NCI-H82 treated with DMSO at 0.1 percent for 48 hours (cell line): ENCODE measurements at regions not wholly inside any gene's neighbourhood (a gene's known extent, or its start where the extent isn't known, plus 50 kb on each side); places are given as distances from the start of the nearest gene placed in this dataset.

Source experiments
- DNase-seq: peaks from one replicate; lab custom pipeline; 2025; ENCODE audit not compliant: unreplicated experiment; lab: John Stamatoyannopoulos, UW

DNA sequence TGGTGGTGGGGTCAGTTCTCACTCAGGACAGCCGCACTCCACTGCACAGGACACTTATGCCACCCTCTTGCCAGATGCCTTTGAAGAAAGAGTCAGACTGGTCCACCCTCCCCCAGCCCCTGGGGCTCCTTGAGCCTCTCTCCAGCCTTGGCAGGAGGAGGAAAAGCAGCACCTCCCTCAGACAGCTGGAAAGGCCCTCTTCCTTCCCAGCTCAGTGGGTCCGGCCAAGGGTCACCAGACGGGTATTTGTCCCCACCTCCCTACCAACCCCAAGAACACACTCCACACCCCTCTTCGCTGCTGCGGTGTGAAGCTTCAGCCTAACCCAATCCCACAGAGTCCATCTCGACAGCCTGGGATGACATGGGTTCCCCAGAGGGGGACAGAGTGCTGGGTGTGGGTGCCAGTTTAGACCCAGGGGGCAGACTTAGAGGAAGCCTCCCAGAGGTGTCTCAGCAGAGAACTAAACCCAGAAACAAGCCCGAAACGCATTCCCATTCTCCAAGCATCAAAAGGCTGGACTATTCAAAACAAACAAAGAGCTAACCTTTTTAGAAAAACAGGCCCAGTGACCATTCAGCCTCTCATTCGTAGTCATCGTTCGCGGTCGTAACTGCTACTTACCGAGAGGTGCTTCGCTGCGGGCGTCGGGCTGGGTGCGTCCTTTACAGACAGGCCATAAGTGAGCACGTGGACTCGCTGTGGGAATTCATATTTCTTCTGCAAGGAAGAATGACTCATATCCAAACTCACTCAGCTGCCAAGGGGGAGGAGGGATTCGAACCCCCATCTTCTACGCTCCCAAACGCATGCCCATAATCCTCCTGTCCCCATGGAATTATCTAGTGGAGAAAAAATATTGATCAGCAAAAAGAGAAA is 57.5 kb upstream of the ANO1 start:
- no peak for DNase-seq

DNA sequence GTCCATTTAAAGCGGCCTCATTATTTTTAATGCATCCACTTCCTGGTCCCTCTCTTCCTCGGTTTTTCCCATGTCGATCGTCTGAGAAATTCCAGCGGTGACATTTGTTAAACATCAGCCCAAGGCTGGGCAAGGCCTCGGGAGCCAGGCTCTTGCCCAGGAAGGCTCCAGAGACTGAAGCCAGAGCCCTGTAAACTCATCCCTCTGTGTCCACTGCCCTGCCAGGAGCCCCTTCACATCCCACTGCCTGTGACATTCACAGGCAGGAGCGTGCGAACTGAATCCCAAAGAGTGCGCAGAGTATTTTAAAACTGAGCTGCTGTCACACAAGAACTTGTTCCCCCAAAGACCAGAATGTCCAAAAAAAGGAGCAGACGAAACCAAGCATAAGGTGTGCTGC is 56.5 kb upstream of the ANO1 start:
- no peak for DNase-seq

DNA sequence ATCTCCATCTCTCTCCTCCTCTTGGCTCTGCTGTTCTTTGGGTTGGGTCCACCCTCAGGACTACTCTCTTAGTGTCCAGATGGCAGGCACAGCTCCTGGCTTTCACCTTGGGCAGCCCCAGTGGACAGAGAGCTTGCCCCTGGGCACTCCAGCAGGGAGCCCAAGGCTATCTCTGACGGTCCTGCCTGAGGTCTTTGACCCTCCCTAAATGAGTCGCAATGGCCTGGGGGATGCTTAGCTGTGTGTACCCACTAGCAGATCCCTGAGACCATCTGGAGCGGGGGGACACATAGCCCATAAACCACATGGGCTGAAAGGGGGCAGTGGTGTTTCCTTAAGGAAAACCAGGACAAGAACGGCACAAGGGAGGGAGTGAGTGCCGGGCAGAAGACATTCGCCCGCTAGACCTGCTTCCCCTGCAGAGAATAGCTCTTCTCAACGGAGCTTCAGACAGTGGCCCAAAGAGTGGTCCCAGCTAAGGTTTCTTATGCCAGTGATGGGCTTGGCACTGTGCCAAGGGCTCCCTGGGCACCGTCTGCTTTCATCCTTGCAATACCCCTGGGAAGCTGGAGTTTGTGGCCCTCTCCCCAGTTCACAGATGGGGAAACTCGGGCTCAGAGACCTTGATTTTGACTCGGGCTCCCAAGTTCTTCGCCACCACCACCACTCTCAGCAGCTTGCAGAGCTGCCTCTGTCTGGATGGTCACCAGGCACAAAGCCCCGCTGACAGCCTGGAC is 53.9 kb upstream of the ANO1 start:
- DNase-seq: no peak

DNA sequence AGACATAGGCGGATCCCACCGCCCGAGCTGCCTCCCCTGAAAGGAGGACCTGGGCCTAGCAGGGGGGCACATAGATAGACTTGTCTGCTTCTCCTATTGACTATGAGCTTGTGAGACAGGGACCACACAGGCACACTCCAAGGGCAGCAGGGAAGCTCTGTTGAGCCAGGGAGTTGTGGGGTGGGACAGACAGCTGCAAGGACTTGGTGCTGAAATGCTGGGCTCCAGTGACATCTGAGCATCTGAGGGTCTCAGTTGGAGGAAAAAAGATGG is 53.4 kb upstream of the ANO1 start:
- DNase-seq: no peak

DNA sequence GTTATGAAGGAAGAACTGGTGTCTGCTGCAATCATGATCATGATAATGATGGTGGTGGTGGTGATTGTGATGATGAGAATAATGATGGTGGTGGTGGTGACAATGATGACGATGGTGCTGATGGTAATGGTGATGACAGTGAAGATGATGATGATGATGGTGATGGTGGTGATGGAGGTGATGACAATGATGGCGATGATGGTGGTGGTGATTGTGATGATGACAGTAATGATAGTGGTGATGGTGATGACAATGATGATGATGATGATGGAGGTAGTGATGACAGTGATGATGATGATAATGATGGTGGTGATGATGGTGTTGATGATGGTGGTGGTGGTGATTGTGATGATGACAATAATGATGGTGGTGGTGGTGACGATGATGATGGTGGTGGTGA is 52.8 kb upstream of the ANO1 start:
- no peak for DNase-seq

DNA sequence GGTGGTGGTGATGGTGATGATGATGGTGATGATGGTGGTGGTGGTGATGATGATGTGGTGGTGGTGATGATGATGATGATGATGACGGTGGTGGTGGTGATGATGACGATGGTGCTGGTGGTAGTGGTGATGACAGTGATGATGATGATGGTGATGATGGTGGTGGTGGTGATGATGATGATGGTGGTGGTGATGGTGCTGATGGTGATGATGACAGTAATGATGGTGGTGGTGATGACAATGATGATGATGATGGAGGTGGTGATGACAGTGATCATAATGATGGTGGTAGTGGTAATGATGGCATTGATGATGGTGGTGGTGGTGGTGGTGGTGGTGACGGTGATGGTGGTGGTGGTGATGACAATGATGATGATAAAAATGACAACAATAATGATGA is 52.1 kb upstream of the ANO1 start:
- no peak for DNase-seq

DNA sequence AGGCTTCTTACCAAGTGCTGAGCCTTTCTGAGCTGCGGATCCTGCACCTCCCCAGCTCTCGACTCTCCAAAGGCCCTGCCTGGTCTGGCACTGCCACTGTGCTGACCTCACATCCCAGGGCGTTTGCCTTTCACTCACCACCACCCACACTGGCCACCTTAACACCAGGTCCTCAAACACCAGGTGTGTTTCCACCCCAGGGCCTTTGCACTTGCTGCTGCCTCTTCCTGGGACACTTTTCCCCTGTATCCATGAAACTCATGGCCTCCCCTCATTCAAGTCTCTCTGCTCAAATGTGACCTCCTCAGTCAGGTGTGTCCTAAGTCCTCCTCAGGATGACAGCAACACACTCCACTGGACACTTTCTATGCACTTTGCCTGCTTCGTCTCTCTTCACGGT is 51.4 kb upstream of the ANO1 start:
- DNase-seq: no peak

DNA sequence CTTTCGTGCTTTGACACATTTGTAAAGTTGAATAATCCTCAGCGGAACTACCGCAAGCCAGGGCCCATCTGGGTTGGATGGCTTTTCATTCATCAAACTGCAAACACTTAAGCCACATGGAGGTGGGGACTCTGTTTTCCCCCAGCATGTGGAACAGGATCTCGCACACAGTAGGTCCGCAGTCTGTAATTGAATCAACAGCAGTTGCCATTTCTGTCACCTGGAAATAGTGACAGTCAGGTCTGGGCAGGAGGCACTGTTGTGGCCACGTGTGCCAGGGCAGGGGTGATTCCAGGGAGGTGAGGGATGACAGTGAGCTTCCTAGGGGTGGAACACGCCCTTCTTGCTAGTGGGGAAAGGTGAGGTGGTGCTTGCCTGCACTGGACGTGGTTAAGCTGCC is 50.7 kb upstream of the ANO1 start:
- DNase-seq: no peak

DNA sequence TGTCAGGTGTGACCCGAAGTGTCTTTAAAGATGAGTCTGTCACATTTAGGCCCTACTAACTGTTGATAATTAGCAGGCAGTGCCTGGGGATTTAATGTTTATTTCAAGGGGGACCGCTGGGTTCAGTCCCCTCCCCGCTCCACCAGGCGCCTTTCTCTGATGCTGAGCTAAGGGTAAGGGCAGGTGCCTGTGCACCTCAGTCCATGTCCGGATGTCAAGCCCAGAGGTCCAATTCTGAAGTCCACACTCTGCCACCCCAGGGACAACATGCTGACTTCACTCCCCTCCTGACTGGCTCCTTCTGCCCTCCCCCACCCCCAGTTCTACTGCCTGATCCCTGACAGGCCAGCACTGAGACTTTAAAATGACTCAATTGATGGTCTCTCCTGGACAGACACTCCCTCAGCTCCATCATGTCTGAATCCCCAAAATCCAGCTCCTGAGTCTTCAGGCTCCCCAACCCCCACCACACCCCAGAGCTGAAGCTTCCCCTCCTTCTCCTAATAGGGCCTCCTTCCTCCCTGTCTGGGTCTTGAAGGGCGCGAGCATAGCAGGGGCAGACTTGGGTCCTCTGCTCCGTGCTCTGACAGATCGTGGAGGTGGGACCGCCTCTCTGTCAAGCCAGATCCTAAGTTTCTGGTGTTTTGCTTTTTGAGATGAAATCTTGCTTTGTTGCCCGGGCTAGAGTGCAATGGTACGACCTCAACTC is 49.8 kb upstream of the ANO1 start:
- DNase-seq: no peak
